Bronchial epithelial cell (primary cell): ENCODE measurements at regions not wholly inside any gene's neighbourhood (a gene's known extent, or its start where the extent isn't known, plus 50 kb on each side); places are given as distances from the start of the nearest gene placed in this dataset.

ENCODE experiments used
- DNase-seq: peaks from one replicate; pipeline ENCODE4 v3.0.0-alpha.2; 2010; ENCODE audit warnings: low read depth
- FAIRE-seq: peaks from 2 replicates; lab custom pipeline; 2011; peaks lifted over from hg19 to GRCh38; lab: Jason Lieb, UNC
- H3K27me3 ChIP-seq: 2 replicates; pipeline ENCODE4 v1.5.1; 2011; ENCODE audit warnings: low read length; ENCODE audit not compliant: control insufficient read depth, insufficient read depth
- H3K36me3 ChIP-seq: 2 replicates; pipeline ENCODE4 v1.5.1; 2011; ENCODE audit warnings: low read length; ENCODE audit not compliant: control insufficient read depth, insufficient read depth
- H3K4me3 ChIP-seq: 2 replicates; pipeline ENCODE4 v1.5.1; 2011; ENCODE audit warnings: mild to moderate bottlenecking, low read depth, low read length, control low read depth
- CTCF ChIP-seq: IDR thresholded peaks from 2 replicates; pipeline ENCODE4 v1.5.1; 2011; ENCODE audit warnings: mild to moderate bottlenecking, moderate library complexity, low read length, control low read depth, inconsistent platforms; ENCODE audit not compliant: insufficient read depth, severe bottlenecking

- H3K27me3 ChIP-seq, result no peaks in the 10 kb centered on the region
- no peak for TF ChIP-seq CTCF
Measured at GRCh38 chr16:24482681-24483202, 56.6 kb upstream of the RBBP6 start.

GRCh38 chr16:24488045-24488444, 51.3 kb upstream of the RBBP6 start:
- Histone ChIP-seq H3K27me3 (no peaks in the 10 kb centered on the region), H3K4me3 (no peak overlapping the region), H3K36me3 (no peaks in the 10 kb centered on the region)
- DNase-seq (no peak), FAIRE-seq (no peak)
- TF ChIP-seq CTCF, result no peak

More at GRCh38 chr16:24482681-24483202, 56.6 kb upstream of the RBBP6 start:
- DNase-seq (no peak), FAIRE-seq (no peak)
- no peaks in the 10 kb centered on the region for H3K36me3 ChIP-seq
- H3K4me3 ChIP-seq, result no peak overlapping the region
